ENCODE measurements at regions not wholly inside any gene's neighbourhood (a gene's known extent, or its start where the extent isn't known, plus 50 kb on each side); places are given as distances from the start of the nearest gene placed in this dataset.

- peak in 1 of 2 donors; percentile 35 for DNase-seq (ENCODE audit: low read depth in 2 of 2)
- TF ChIP-seq CTCF (IDR thresholded peaks at IDR 0.05; ENCODE audit: low read depth, low read length) = no peak
- H3K4me3 ChIP-seq (replicated peaks in 1 of 2; ENCODE audit: low read depth in 2 of 2, low read length in 2 of 2) = no peak overlapping the region
Measured at GRCh38 chr10:28111712-28112111, 112.8 kb upstream of the ODAD2 start.

GRCh38 chr10:28105561-28105960 is 106.7 kb upstream of the ODAD2 start:
- no peak overlapping the region for H3K4me3 ChIP-seq (replicated peaks in 1 of 2; ENCODE audit: low read depth in 2 of 2, low read length in 2 of 2)
- no peak for DNase-seq (ENCODE audit: low read depth in 2 of 2)
- TF ChIP-seq CTCF (IDR thresholded peaks at IDR 0.05; ENCODE audit: low read depth, low read length) = no peak

GRCh38 chr10:28097633-28098032 is 98.8 kb upstream of the ODAD2 start:
- no peak for DNase-seq (ENCODE audit: low read depth in 2 of 2)
- TF ChIP-seq CTCF (IDR thresholded peaks at IDR 0.05; ENCODE audit: low read depth, low read length) = no peak
- H3K4me3 ChIP-seq (replicated peaks in 1 of 2; ENCODE audit: low read depth in 2 of 2, low read length in 2 of 2) = no peak overlapping the region

- no peak overlapping the region for H3K4me3 ChIP-seq (replicated peaks in 1 of 2; ENCODE audit: low read depth in 2 of 2, low read length in 2 of 2)
- DNase-seq (ENCODE audit: low read depth in 2 of 2) = no peak
- TF ChIP-seq CTCF (IDR thresholded peaks at IDR 0.05; ENCODE audit: low read depth, low read length) = no peak
Measured at GRCh38 chr10:28095791-28096378, 97.0 kb upstream of the ODAD2 start.

GRCh38 chr10:28094121-28094520 is 95.2 kb upstream of the ODAD2 start:
- no peak overlapping the region for H3K4me3 ChIP-seq (replicated peaks in 1 of 2; ENCODE audit: low read depth in 2 of 2, low read length in 2 of 2)
- no peak for TF ChIP-seq CTCF (IDR thresholded peaks at IDR 0.05; ENCODE audit: low read depth, low read length)
- no peak for DNase-seq (ENCODE audit: low read depth in 2 of 2)

- H3K4me3 ChIP-seq (replicated peaks in 1 of 2; ENCODE audit: low read depth in 2 of 2, low read length in 2 of 2) = no peak overlapping the region
- no peak for DNase-seq (ENCODE audit: low read depth in 2 of 2)
- TF ChIP-seq CTCF (IDR thresholded peaks at IDR 0.05; ENCODE audit: low read depth, low read length) = no peak
Measured at GRCh38 chr10:28091913-28092312, 93.0 kb upstream of the ODAD2 start.

- no peak overlapping the region for H3K4me3 ChIP-seq (replicated peaks in 1 of 2; ENCODE audit: low read depth in 2 of 2, low read length in 2 of 2)
- DNase-seq (ENCODE audit: low read depth in 2 of 2) = no peak
- TF ChIP-seq CTCF (IDR thresholded peaks at IDR 0.05; ENCODE audit: low read depth, low read length) = no peak
Measured at GRCh38 chr10:28090506-28090905, 91.6 kb upstream of the ODAD2 start.
